ENCODE measurements at regions not wholly inside any gene's neighbourhood (a gene's known extent, or its start where the extent isn't known, plus 50 kb on each side); places are given as distances from the start of the nearest gene placed in this dataset.

- Histone ChIP-seq H3K79me2 (ENCODE audit: low read length) (no peaks in the 10 kb centered on the region), H3K36me3 (replicated peaks; ENCODE audit: low read depth, low read length) (no peaks in the 10 kb centered on the region), H4K20me1 (ENCODE audit: insufficient read depth, low read length) (no peaks in the 10 kb centered on the region), H3K4me3 (ENCODE audit: low read length) (no peak overlapping the region), H3K4me1 (ENCODE audit: low read length) (no peaks in the 10 kb centered on the region), H3K4me2 (ENCODE audit: low read length) (no peak overlapping the region), H3K27ac (ENCODE audit: low read length) (no peak overlapping the region), H3K9me3 (ENCODE audit: insufficient read depth, low read length) (no peaks in the 10 kb centered on the region), H2AFZ (ENCODE audit: low read depth, low read length) (no peak overlapping the region), H3K9ac (ENCODE audit: low read length) (no peak overlapping the region), H3K27me3 (ENCODE audit: low read depth, low read length) (no peaks in the 10 kb centered on the region)
- TF ChIP-seq EZH2phosphoT487 (IDR thresholded peaks at IDR 0.05; ENCODE audit: low read depth): no peak
- TF ChIP-seq, protein P1, sequence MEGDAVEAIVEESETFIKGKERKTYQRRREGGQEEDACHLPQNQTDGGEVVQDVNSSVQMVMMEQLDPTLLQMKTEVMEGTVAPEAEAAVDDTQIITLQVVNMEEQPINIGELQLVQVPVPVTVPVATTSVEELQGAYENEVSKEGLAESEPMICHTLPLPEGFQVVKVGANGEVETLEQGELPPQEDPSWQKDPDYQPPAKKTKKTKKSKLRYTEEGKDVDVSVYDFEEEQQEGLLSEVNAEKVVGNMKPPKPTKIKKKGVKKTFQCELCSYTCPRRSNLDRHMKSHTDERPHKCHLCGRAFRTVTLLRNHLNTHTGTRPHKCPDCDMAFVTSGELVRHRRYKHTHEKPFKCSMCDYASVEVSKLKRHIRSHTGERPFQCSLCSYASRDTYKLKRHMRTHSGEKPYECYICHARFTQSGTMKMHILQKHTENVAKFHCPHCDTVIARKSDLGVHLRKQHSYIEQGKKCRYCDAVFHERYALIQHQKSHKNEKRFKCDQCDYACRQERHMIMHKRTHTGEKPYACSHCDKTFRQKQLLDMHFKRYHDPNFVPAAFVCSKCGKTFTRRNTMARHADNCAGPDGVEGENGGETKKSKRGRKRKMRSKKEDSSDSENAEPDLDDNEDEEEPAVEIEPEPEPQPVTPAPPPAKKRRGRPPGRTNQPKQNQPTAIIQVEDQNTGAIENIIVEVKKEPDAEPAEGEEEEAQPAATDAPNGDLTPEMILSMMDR (IDR thresholded peaks at IDR 0.05; ENCODE audit: low read depth, low read length): no peak
Observed at GRCh38 chr3:135667061-135667460, 298.5 kb upstream of the PPP2R3A start.

GRCh38 chr3:135674508-135674907 is 291.0 kb upstream of the PPP2R3A start:
- Histone ChIP-seq H3K36me3 (replicated peaks; ENCODE audit: low read depth, low read length) (no peaks in the 10 kb centered on the region), H3K27me3 (ENCODE audit: low read depth, low read length) (no peaks in the 10 kb centered on the region; the same call in 1 of the 2 replicates), H3K79me2 (ENCODE audit: low read length) (no peaks in the 10 kb centered on the region), H3K9ac (ENCODE audit: low read length) (no peak overlapping the region), H3K27ac (ENCODE audit: low read length) (no peak overlapping the region), H3K4me1 (ENCODE audit: low read length) (no peaks in the 10 kb centered on the region), H3K9me3 (ENCODE audit: insufficient read depth, low read length) (no peaks in the 10 kb centered on the region), H4K20me1 (ENCODE audit: insufficient read depth, low read length) (no peaks in the 10 kb centered on the region), H2AFZ (ENCODE audit: low read depth, low read length) (no peak overlapping the region), H3K4me2 (ENCODE audit: low read length) (no peak overlapping the region), H3K4me3 (ENCODE audit: low read length) (no peak overlapping the region)
- TF ChIP-seq, protein P1 (IDR thresholded peaks at IDR 0.05; ENCODE audit: low read depth, low read length): no peak
- TF ChIP-seq EZH2phosphoT487 (IDR thresholded peaks at IDR 0.05; ENCODE audit: low read depth): no peak

GRCh38 chr3:135678386-135678785 is 287.1 kb upstream of the PPP2R3A start:
- Histone ChIP-seq H3K4me3 (ENCODE audit: low read length) (no peak overlapping the region), H3K9me3 (ENCODE audit: insufficient read depth, low read length) (no peaks in the 10 kb centered on the region), H3K27me3 (ENCODE audit: low read depth, low read length) (no peaks in the 10 kb centered on the region; the same call in 1 of the 2 replicates), H3K4me2 (ENCODE audit: low read length) (no peak overlapping the region), H3K9ac (ENCODE audit: low read length) (no peak overlapping the region), H3K4me1 (ENCODE audit: low read length) (no peaks in the 10 kb centered on the region), H3K27ac (ENCODE audit: low read length) (no peak overlapping the region), H3K79me2 (ENCODE audit: low read length) (no peaks in the 10 kb centered on the region), H3K36me3 (replicated peaks; ENCODE audit: low read depth, low read length) (no peaks in the 10 kb centered on the region), H4K20me1 (ENCODE audit: insufficient read depth, low read length) (no peaks in the 10 kb centered on the region), H2AFZ (ENCODE audit: low read depth, low read length) (no peak overlapping the region)
- no peak for TF ChIP-seq EZH2phosphoT487 (IDR thresholded peaks at IDR 0.05; ENCODE audit: low read depth)
- TF ChIP-seq, protein P1 (IDR thresholded peaks at IDR 0.05; ENCODE audit: low read depth, low read length): no peak

- Histone ChIP-seq H3K9ac (ENCODE audit: low read length) (no peak overlapping the region), H3K9me3 (ENCODE audit: insufficient read depth, low read length) (no peaks in the 10 kb centered on the region), H3K4me2 (ENCODE audit: low read length) (no peak overlapping the region), H3K27ac (ENCODE audit: low read length) (no peak overlapping the region), H3K4me3 (ENCODE audit: low read length) (no peak overlapping the region), H3K79me2 (ENCODE audit: low read length) (no peaks in the 10 kb centered on the region), H3K36me3 (replicated peaks; ENCODE audit: low read depth, low read length) (no peaks in the 10 kb centered on the region), H2AFZ (ENCODE audit: low read depth, low read length) (no peak overlapping the region), H3K27me3 (ENCODE audit: low read depth, low read length) (no peaks in the 10 kb centered on the region), H4K20me1 (ENCODE audit: insufficient read depth, low read length) (no peaks in the 10 kb centered on the region), H3K4me1 (ENCODE audit: low read length) (no peaks in the 10 kb centered on the region)
- TF ChIP-seq, protein P1 (IDR thresholded peaks at IDR 0.05; ENCODE audit: low read depth, low read length): no peak
- no peak for TF ChIP-seq EZH2phosphoT487 (IDR thresholded peaks at IDR 0.05; ENCODE audit: low read depth)
Observed at GRCh38 chr3:135688003-135688402, 277.5 kb upstream of the PPP2R3A start.
